ENCODE measurements at regions not wholly inside any gene's neighbourhood (a gene's known extent, or its start where the extent isn't known, plus 50 kb on each side); places are given as distances from the start of the nearest gene placed in this dataset.
"Not testable (repeated sequence)": the region's sequence is repeated elsewhere in the genome, so short reads cannot be mapped to it uniquely, and the experiment has no call there.

GRCh38 chr5:158456756-158457155 is 597.8 kb upstream of the CLINT1 start:
- H3K27me3 ChIP-seq (ENCODE audit: control insufficient read depth, insufficient read depth, low read length) = no peaks in the 10 kb centered on the region
- no peak for DNase-seq
- no peak overlapping the region for H3K4me3 ChIP-seq (ENCODE audit: insufficient read depth, low read depth, low read length)
- no peaks in the 10 kb centered on the region for H3K36me3 ChIP-seq (replicated peaks; ENCODE audit: control insufficient read depth, insufficient read depth, low read length)

GRCh38 chr5:158456241-158456640 is 597.3 kb upstream of the CLINT1 start:
- H3K36me3 ChIP-seq (replicated peaks; ENCODE audit: control insufficient read depth, insufficient read depth, low read length) = no peaks in the 10 kb centered on the region
- H3K4me3 ChIP-seq (ENCODE audit: insufficient read depth, low read depth, low read length) = no peak overlapping the region
- no peak for DNase-seq
- no peaks in the 10 kb centered on the region for H3K27me3 ChIP-seq (ENCODE audit: control insufficient read depth, insufficient read depth, low read length)

- H3K27me3 ChIP-seq (ENCODE audit: control insufficient read depth, insufficient read depth, low read length) = no peaks in the 10 kb centered on the region
- no peak for DNase-seq
- H3K36me3 ChIP-seq (replicated peaks; ENCODE audit: control insufficient read depth, insufficient read depth, low read length) = no peaks in the 10 kb centered on the region
- no peak overlapping the region for H3K4me3 ChIP-seq (ENCODE audit: insufficient read depth, low read depth, low read length)
These were observed 593.2 kb upstream of the CLINT1 start for GRCh38 chr5:158451993-158452672.

GRCh38 chr5:158451203-158451992 is 592.5 kb upstream of the CLINT1 start:
- Histone ChIP-seq H3K27me3 (ENCODE audit: control insufficient read depth, insufficient read depth, low read length) (no peaks in the 10 kb centered on the region), H3K36me3 (replicated peaks; ENCODE audit: control insufficient read depth, insufficient read depth, low read length) (no peaks in the 10 kb centered on the region), H3K4me3 (ENCODE audit: insufficient read depth, low read depth, low read length) (no peak overlapping the region)
- DNase-seq = no peak

- DNase-seq = no peak
- Histone ChIP-seq H3K36me3 (replicated peaks; ENCODE audit: control insufficient read depth, insufficient read depth, low read length) (no peaks in the 10 kb centered on the region), H3K4me3 (ENCODE audit: insufficient read depth, low read depth, low read length) (no peak overlapping the region), H3K27me3 (ENCODE audit: control insufficient read depth, insufficient read depth, low read length) (no peaks in the 10 kb centered on the region)
These were observed 591.8 kb upstream of the CLINT1 start for GRCh38 chr5:158450751-158451171.

- H3K4me3 ChIP-seq (ENCODE audit: insufficient read depth, low read depth, low read length); H3K27me3 ChIP-seq (ENCODE audit: control insufficient read depth, insufficient read depth, low read length); H3K36me3 ChIP-seq (replicated peaks; ENCODE audit: control insufficient read depth, insufficient read depth, low read length); DNase-seq: not testable (repeated sequence)
These were observed 587.8 kb upstream of the CLINT1 start for GRCh38 chr5:158446761-158447160.

GRCh38 chr5:158439204-158439603 is 580.3 kb upstream of the CLINT1 start:
- not testable (repeated sequence) for H3K36me3 ChIP-seq (replicated peaks; ENCODE audit: control insufficient read depth, insufficient read depth, low read length); H3K4me3 ChIP-seq (ENCODE audit: insufficient read depth, low read depth, low read length); DNase-seq; H3K27me3 ChIP-seq (ENCODE audit: control insufficient read depth, insufficient read depth, low read length)

- H3K27me3 ChIP-seq (ENCODE audit: control insufficient read depth, insufficient read depth, low read length) = no peaks in the 10 kb centered on the region
- H3K36me3 ChIP-seq (replicated peaks; ENCODE audit: control insufficient read depth, insufficient read depth, low read length) = no peaks in the 10 kb centered on the region
- no peak overlapping the region for H3K4me3 ChIP-seq (ENCODE audit: insufficient read depth, low read depth, low read length)
- no peak for DNase-seq
These were observed 577.5 kb upstream of the CLINT1 start for GRCh38 chr5:158436271-158437065.

- Histone ChIP-seq H3K36me3 (replicated peaks; ENCODE audit: control insufficient read depth, insufficient read depth, low read length) (no peaks in the 10 kb centered on the region), H3K27me3 (ENCODE audit: control insufficient read depth, insufficient read depth, low read length) (no peaks in the 10 kb centered on the region), H3K4me3 (ENCODE audit: insufficient read depth, low read depth, low read length) (no peak overlapping the region)
- no peak for DNase-seq
These were observed 576.2 kb upstream of the CLINT1 start for GRCh38 chr5:158435161-158435616.

- Histone ChIP-seq H3K36me3 (replicated peaks; ENCODE audit: control insufficient read depth, insufficient read depth, low read length) (no peaks in the 10 kb centered on the region), H3K4me3 (ENCODE audit: insufficient read depth, low read depth, low read length) (no peak overlapping the region), H3K27me3 (ENCODE audit: control insufficient read depth, insufficient read depth, low read length) (no peaks in the 10 kb centered on the region)
- DNase-seq = no peak
These were observed 575.8 kb upstream of the CLINT1 start for GRCh38 chr5:158434749-158435148.

- no peak for DNase-seq
- Histone ChIP-seq H3K4me3 (ENCODE audit: insufficient read depth, low read depth, low read length) (no peak overlapping the region), H3K27me3 (ENCODE audit: control insufficient read depth, insufficient read depth, low read length) (no peaks in the 10 kb centered on the region), H3K36me3 (replicated peaks; ENCODE audit: control insufficient read depth, insufficient read depth, low read length) (no peaks in the 10 kb centered on the region)
These were observed 574.7 kb upstream of the CLINT1 start for GRCh38 chr5:158433634-158434033.

GRCh38 chr5:158431369-158432029 is 572.6 kb upstream of the CLINT1 start:
- no peak for DNase-seq
- Histone ChIP-seq H3K4me3 (ENCODE audit: insufficient read depth, low read depth, low read length) (no peak overlapping the region), H3K36me3 (replicated peaks; ENCODE audit: control insufficient read depth, insufficient read depth, low read length) (no peaks in the 10 kb centered on the region), H3K27me3 (ENCODE audit: control insufficient read depth, insufficient read depth, low read length) (no peaks in the 10 kb centered on the region)

- DNase-seq = no peak
- H3K27me3 ChIP-seq (ENCODE audit: control insufficient read depth, insufficient read depth, low read length) = no peaks in the 10 kb centered on the region
- no peak overlapping the region for H3K4me3 ChIP-seq (ENCODE audit: insufficient read depth, low read depth, low read length)
- no peaks in the 10 kb centered on the region for H3K36me3 ChIP-seq (replicated peaks; ENCODE audit: control insufficient read depth, insufficient read depth, low read length)
These were observed 571.8 kb upstream of the CLINT1 start for GRCh38 chr5:158430798-158431167.

GRCh38 chr5:158430166-158430797 is 571.3 kb upstream of the CLINT1 start:
- Histone ChIP-seq H3K4me3 (ENCODE audit: insufficient read depth, low read depth, low read length) (no peak overlapping the region), H3K27me3 (ENCODE audit: control insufficient read depth, insufficient read depth, low read length) (no peaks in the 10 kb centered on the region), H3K36me3 (replicated peaks; ENCODE audit: control insufficient read depth, insufficient read depth, low read length) (no peaks in the 10 kb centered on the region)
- DNase-seq = no peak
